ENCODE measurements at regions not wholly inside any gene's neighbourhood (a gene's known extent, or its start where the extent isn't known, plus 50 kb on each side); places are given as distances from the start of the nearest gene placed in this dataset.

GRCh38 chr6:112579601-112580000, 232.5 kb downstream of the RFPL4B start:
- H3K27ac ChIP-seq: no peak overlapping the region
- H3K9ac ChIP-seq (ENCODE audit: low read depth in 2 of 2, low read length in 2 of 2): no peak overlapping the region
- H3K27me3 ChIP-seq: no peaks in the 10 kb centered on the region
- intact Hi-C loops (cut with DNase I): no loop called here
- no peak for DNase-seq
- TF ChIP-seq CTCF (IDR thresholded peaks at IDR 0.05): no peak
- no peaks in the 10 kb centered on the region for H3K36me3 ChIP-seq
- no peaks in the 10 kb centered on the region for H3K4me1 ChIP-seq
- no peaks in the 10 kb centered on the region for H3K9me3 ChIP-seq
- H3K4me3 ChIP-seq: no peak overlapping the region

GRCh38 chr6:112581015-112581414, 233.9 kb downstream of the RFPL4B start:
- Histone ChIP-seq H3K4me3 (no peak overlapping the region), H3K4me1 (no peaks in the 10 kb centered on the region), H3K9me3 (no peaks in the 10 kb centered on the region), H3K27me3 (no peaks in the 10 kb centered on the region), H3K27ac (no peak overlapping the region), H3K36me3 (no peaks in the 10 kb centered on the region), H3K9ac (ENCODE audit: low read depth in 2 of 2, low read length in 2 of 2) (no peak overlapping the region)
- TF ChIP-seq CTCF (IDR thresholded peaks at IDR 0.05): no peak
- no peak for DNase-seq
- intact Hi-C loops (cut with DNase I): no loop called here

- Histone ChIP-seq H3K9ac (ENCODE audit: low read depth in 2 of 2, low read length in 2 of 2) (no peak overlapping the region), H3K4me3 (no peak overlapping the region), H3K4me1 (no peaks in the 10 kb centered on the region), H3K27ac (no peak overlapping the region), H3K36me3 (no peaks in the 10 kb centered on the region), H3K27me3 (no peaks in the 10 kb centered on the region), H3K9me3 (no peaks in the 10 kb centered on the region)
- no peak for TF ChIP-seq CTCF (IDR thresholded peaks at IDR 0.05)
- intact Hi-C loops (cut with DNase I): no loop called here
- DNase-seq: no peak
These were observed 243.2 kb downstream of the RFPL4B start for GRCh38 chr6:112590326-112590725.

- intact Hi-C loops (cut with DNase I): no loop called here
- no peak for TF ChIP-seq CTCF (IDR thresholded peaks at IDR 0.05)
- H3K36me3 ChIP-seq: no peaks in the 10 kb centered on the region
- no peaks in the 10 kb centered on the region for H3K9me3 ChIP-seq
- H3K4me1 ChIP-seq: no peaks in the 10 kb centered on the region
- no peak overlapping the region for H3K27ac ChIP-seq
- H3K27me3 ChIP-seq: no peaks in the 10 kb centered on the region
- no peak overlapping the region for H3K9ac ChIP-seq (ENCODE audit: low read depth in 2 of 2, low read length in 2 of 2)
- DNase-seq: no peak
- no peak overlapping the region for H3K4me3 ChIP-seq
These were observed 244.2 kb downstream of the RFPL4B start for GRCh38 chr6:112591329-112591728.

- no peak for TF ChIP-seq CTCF (IDR thresholded peaks at IDR 0.05)
- intact Hi-C loops (cut with DNase I): no loop called here
- no peak overlapping the region for H3K27ac ChIP-seq
- no peak overlapping the region for H3K9ac ChIP-seq (ENCODE audit: low read depth in 2 of 2, low read length in 2 of 2)
- no peaks in the 10 kb centered on the region for H3K27me3 ChIP-seq
- H3K9me3 ChIP-seq: no peaks in the 10 kb centered on the region
- no peaks in the 10 kb centered on the region for H3K36me3 ChIP-seq
- no peaks in the 10 kb centered on the region for H3K4me1 ChIP-seq
- DNase-seq: no peak
- H3K4me3 ChIP-seq: no peak overlapping the region
These were observed 245.0 kb downstream of the RFPL4B start for GRCh38 chr6:112592159-112592558.
